NOMO-1 (cell line): ENCODE measurements at regions not wholly inside any gene's neighbourhood (a gene's known extent, or its start where the extent isn't known, plus 50 kb on each side); places are given as distances from the start of the nearest gene placed in this dataset.

Source experiments
- DNase-seq, 2 experiments: peaks; one replicate each; lab custom pipeline; 2025; ENCODE audit not compliant: unreplicated experiment in 2 of 2; lab: John Stamatoyannopoulos, UW

GRCh38 chr21:29228306-29228705 lies 70.4 kb upstream of the BACH1 start:
- peak in 1 of 2 experiments; percentile 11 for DNase-seq

- no peak for DNase-seq
Observed at GRCh38 chr21:29230551-29231261, 68.0 kb upstream of the BACH1 start.

- DNase-seq: no peak
Observed at GRCh38 chr21:29231756-29232529, 66.8 kb upstream of the BACH1 start.

DNA sequence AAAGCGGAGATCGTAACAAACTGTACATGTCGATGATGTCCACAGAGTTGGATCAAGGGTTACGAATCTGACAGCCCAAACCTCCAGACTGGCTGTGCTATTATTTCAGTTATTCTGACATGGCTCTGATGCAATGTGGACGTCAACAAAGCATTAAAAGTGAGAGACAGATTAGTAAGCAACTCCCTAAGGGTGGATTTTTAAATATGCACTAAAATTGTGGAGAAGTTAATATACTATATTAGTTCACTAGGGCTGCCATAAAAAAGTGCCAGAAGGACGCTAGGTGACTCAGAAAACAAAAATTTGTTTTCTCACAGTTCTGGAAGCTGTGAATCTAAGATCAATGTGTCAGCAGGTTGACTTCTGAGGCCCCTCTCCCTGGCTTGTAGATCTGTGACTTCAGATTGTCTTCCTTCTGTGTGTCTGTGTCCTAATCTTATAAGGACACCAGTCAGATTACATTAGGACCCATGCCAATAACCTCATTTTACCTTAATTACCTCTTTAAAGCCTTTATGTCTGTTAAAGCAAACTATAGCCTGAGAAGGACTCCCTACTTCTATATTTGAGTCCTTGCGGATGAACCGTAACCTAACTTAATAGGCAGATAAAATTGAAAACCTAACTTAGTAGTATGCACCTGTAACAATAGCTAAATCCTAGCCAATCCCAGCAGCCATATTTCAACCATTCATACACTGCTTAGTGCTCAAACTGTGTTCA lies 66.0 kb upstream of the BACH1 start:
- DNase-seq: no peak

DNA sequence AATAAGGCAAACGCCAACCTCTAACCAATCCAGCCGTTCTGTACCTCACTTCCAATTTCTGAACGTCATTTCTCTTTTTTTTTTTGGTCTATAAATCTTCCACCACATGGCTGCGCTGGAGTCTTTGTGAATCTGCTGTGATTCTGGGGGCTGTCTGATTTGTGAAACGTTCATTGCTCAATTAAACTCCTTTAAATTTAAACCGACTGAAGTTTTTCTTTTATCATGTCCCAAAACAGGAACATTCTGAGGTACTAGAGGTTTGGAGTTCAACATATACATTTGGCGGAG lies 65.5 kb upstream of the BACH1 start:
- DNase-seq: peak; percentile 50 to 80

GRCh38 chr21:29233611-29234540 lies 64.8 kb upstream of the BACH1 start:
- DNase-seq: peak; percentile 37 to 71

GRCh38 chr21:29235714-29236197 lies 63.0 kb upstream of the BACH1 start:
- DNase-seq: peak; percentile 4 to 56

GRCh38 chr21:29236201-29236600 lies 62.5 kb upstream of the BACH1 start:
- no peak for DNase-seq

- DNase-seq: peak; percentile 7 to 33
Observed at GRCh38 chr21:29237110-29238052, 61.3 kb upstream of the BACH1 start.

GRCh38 chr21:29238053-29238966 lies 60.4 kb upstream of the BACH1 start:
- no peak for DNase-seq

DNA sequence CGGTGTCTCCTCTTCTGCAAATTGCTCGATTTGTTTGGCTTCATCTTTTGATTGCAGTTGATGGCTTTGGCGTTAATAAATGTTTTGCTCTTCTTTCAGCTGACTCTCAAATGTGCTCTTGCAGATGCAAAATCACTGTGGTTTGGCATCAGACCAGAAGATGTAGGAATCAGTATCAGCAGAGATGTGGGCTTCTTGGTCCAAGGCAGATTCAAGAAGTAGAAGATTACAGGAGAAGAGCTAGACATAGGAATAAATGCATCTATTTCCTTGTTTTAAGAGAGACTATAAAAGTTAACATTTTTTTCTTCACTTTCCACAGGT lies 59.8 kb upstream of the BACH1 start:
- peak; percentile 22 to 52 for DNase-seq

DNA sequence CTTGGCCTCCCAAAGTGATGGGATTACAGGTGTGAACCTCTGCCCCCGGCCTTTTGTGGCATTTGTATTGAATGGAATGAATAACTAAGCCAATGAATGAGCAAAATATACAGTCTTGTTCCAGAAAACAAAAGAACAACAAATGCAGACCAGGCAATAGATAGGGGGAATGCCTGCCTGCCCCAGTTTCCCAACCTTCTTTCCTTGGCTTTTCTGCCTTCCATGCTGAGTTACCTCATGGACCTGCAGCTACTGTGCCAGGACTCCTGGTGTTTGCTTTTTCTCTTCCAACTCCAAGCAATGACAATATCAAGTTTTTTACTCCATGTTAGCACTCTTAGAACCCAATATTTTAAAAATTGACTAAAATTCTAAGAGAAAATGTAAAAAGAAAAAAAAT lies 58.6 kb upstream of the BACH1 start:
- no peak for DNase-seq

GRCh38 chr21:29242201-29242600 lies 56.5 kb upstream of the BACH1 start:
- DNase-seq: no peak

DNA sequence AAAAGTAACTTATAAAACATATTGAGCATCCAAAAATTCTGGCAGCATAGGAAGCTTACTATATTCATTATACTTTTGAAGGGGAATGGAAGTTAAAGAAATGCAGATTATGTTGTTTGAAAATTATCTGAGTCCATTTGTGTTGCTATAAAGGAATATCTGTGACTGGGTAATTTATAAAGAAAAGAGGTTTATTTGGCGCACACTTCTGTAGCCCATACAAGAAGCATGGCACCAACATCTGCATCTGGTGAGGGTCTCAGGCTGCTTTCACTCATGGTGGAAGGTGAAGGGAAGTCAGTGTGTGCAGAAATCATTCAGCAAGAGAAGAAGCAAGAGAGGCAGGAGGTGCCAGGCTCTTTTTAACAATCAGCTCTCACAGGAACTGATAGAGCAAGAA lies 55.5 kb upstream of the BACH1 start:
- no peak for DNase-seq

DNA sequence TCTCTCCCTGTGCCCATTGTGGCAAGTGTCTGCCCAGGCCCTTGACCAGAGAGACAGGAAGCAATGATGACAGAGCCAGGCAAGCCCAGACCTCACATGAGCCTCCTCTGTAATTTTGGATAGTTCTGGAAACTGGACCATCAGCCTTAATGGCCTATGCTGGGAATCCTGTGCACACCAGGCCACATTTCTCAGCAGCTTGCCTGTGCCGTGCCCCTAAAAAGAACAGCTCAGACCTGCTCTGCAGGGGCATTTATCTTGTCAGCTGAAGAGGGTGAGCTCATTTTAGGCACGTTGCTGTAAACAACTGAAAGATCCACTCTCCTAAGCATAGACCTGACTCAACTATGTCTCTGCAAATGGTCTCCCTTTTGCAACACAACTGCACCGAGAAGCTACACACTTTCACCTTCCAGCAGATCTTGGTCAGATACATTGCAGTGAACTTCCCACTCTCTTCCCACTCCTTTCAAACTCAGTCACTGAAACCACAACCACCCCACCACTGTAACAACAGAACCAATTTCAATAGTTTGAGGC lies 53.5 kb upstream of the BACH1 start:
- DNase-seq: peak in 1 of 2 experiments; percentile 1

DNA sequence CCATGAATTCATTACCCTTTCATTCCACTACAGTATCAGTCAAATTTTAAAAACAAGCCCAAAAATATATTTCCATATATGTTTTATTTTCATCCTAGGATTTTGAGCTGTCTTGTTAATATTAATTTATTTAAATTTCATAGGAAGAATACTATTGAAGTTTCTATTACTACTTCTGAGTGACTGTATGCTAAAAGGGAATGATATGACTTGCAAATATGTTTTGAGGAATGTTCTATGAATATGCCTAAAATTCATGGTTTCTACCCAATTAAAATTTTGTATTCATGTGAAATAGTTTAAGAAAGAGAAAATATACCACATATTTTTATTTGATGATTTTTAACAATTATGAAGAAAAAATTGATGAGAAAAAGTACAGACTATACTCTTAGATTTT lies 52.9 kb upstream of the BACH1 start:
- no peak for DNase-seq

GRCh38 chr21:29246614-29247013 lies 52.1 kb upstream of the BACH1 start:
- no peak for DNase-seq

GRCh38 chr21:29248124-29248523 lies 50.6 kb upstream of the BACH1 start:
- DNase-seq: peak; percentile 12 to 81
